ENCODE measurements at regions not wholly inside any gene's neighbourhood (a gene's known extent, or its start where the extent isn't known, plus 50 kb on each side); places are given as distances from the start of the nearest gene placed in this dataset.
"Not testable (repeated sequence)": the region's sequence is repeated elsewhere in the genome, so short reads cannot be mapped to it uniquely, and the experiment has no call there.

- no peak for DNase-seq
Observed at GRCh38 chr13:73833325-73834070, 300.7 kb downstream of the KLF12 start.

- no peak for DNase-seq
Observed at GRCh38 chr13:73832825-73833224, 301.4 kb downstream of the KLF12 start.

- DNase-seq = peak; percentile 33
Observed at GRCh38 chr13:73832128-73832588, 302.0 kb downstream of the KLF12 start.

- no peak for DNase-seq
Observed at GRCh38 chr13:73829416-73829815, 304.8 kb downstream of the KLF12 start.

GRCh38 chr13:73828811-73829210 lies 305.4 kb downstream of the KLF12 start:
- DNase-seq = no peak

GRCh38 chr13:73827434-73827833 lies 306.8 kb downstream of the KLF12 start:
- DNase-seq = no peak

- DNase-seq = peak; percentile 25
Observed at GRCh38 chr13:73825143-73825542, 309.1 kb downstream of the KLF12 start.

- no peak for DNase-seq
Observed at GRCh38 chr13:73822668-73823592, 311.3 kb downstream of the KLF12 start.

GRCh38 chr13:73820688-73821087 lies 313.5 kb downstream of the KLF12 start:
- no peak for DNase-seq

- no peak for DNase-seq
Observed at GRCh38 chr13:73820285-73820684, 313.9 kb downstream of the KLF12 start.

- no peak for DNase-seq
Observed at GRCh38 chr13:73819711-73820110, 314.5 kb downstream of the KLF12 start.

GRCh38 chr13:73816702-73817101 lies 317.5 kb downstream of the KLF12 start:
- no peak for DNase-seq

- no peak for DNase-seq
Observed at GRCh38 chr13:73815796-73816195, 318.4 kb downstream of the KLF12 start.

GRCh38 chr13:73810647-73811046 lies 323.6 kb downstream of the KLF12 start:
- DNase-seq = no peak

- DNase-seq = no peak
Observed at GRCh38 chr13:73809561-73809960, 324.6 kb downstream of the KLF12 start.

GRCh38 chr13:73808318-73808717 lies 325.9 kb downstream of the KLF12 start:
- no peak for DNase-seq

- not testable (repeated sequence) for DNase-seq
Observed at GRCh38 chr13:73805326-73805958, 328.8 kb downstream of the KLF12 start.

- DNase-seq = no peak
Observed at GRCh38 chr13:73803997-73804396, 330.2 kb downstream of the KLF12 start.

- DNase-seq = no peak
Observed at GRCh38 chr13:73800011-73800410, 334.2 kb downstream of the KLF12 start.

GRCh38 chr13:73794755-73795154 lies 339.4 kb downstream of the KLF12 start:
- no peak for DNase-seq

- DNase-seq = no peak
Observed at GRCh38 chr13:73793361-73793760, 340.8 kb downstream of the KLF12 start.

- DNase-seq = no peak
Observed at GRCh38 chr13:73792796-73793195, 341.4 kb downstream of the KLF12 start.

Measured in CD4-positive, alpha-beta T cell treated with Interleukin-6 for 4 hours (primary cell).